H1 (cell line): ENCODE measurements at regions not wholly inside any gene's neighbourhood (a gene's known extent, or its start where the extent isn't known, plus 50 kb on each side); places are given as distances from the start of the nearest gene placed in this dataset.

Source experiments
- CTCF ChIA-PET: fragments of 300-600 bp; sonication (Branson Sonifier 250); formaldehyde crosslinking; loops from one replicate; lab custom pipeline; 2021; ENCODE audit not compliant: partially characterized antibody; lab: Charles Lee
- POLR2A ChIA-PET: fragments of 300-600 bp; sonication (Branson Sonifier 250); formaldehyde crosslinking; loops from one replicate; lab custom pipeline; 2021; ENCODE audit warnings: inconsistent platforms; ENCODE audit not compliant: partially characterized antibody; lab: Charles Lee
- DNase-seq, 2 experiments: peaks; one replicate each; pipeline versions ENCODE4 v3.0.0 to v3.0.0-alpha.2; 2010 to 2022; ENCODE audit warnings: low spot score in 2 of 2, low read depth in 1 of 2, mixed read lengths in 1 of 2
- FAIRE-seq: peaks from 2 replicates; lab custom pipeline; 2011; peaks lifted over from hg19 to GRCh38; lab: Jason Lieb, UNC
- H2AFZ ChIP-seq: 2 replicates; pipeline ENCODE4 v1.8.1; 2012; ENCODE audit warnings: low read length, inconsistent platforms
- H2AK5ac ChIP-seq: 2 replicates; pipeline ENCODE4 v1.6.1; 2013; ENCODE audit warnings: low read depth, low read length
- H2BK120ac ChIP-seq: replicated peaks from 2 replicates; pipeline ENCODE3; 2013; ENCODE audit warnings: low read depth, low read length, inconsistent platforms
- H2BK12ac ChIP-seq: 2 replicates; pipeline ENCODE4 v1.6.1; 2013; ENCODE audit warnings: low read depth, low read length
- H2BK15ac ChIP-seq: 2 replicates; pipeline ENCODE4 v1.6.1; 2013; ENCODE audit warnings: low read length
- H2BK20ac ChIP-seq: 2 replicates; pipeline ENCODE4 v1.6.1; 2013; ENCODE audit warnings: low read length
- H2BK5ac ChIP-seq: 2 replicates; pipeline ENCODE4 v1.6.1; 2013; ENCODE audit warnings: low read depth, low read length
- H3K14ac ChIP-seq: 2 replicates; pipeline ENCODE4 v1.6.1; 2013; ENCODE audit warnings: inconsistent platforms; ENCODE audit not compliant: insufficient read length
- H3K18ac ChIP-seq: 2 replicates; pipeline ENCODE4 v1.6.1; 2013; ENCODE audit warnings: low read length; ENCODE audit errors: extremely low read depth
- H3K23ac ChIP-seq: 2 replicates; pipeline ENCODE4 v1.6.1; 2013; ENCODE audit warnings: inconsistent platforms; ENCODE audit not compliant: insufficient read length
- H3K23me2 ChIP-seq: 2 replicates; pipeline ENCODE4 v1.6.1; 2013; ENCODE audit warnings: low read depth, low read length
- H3K27ac ChIP-seq: 2 replicates; pipeline ENCODE4 v1.6.1; 2011; ENCODE audit warnings: low read depth, low read length, inconsistent platforms
- H3K27me3 ChIP-seq, 4 experiments: replicated peaks in 1 of 4; 1 replicate in 1 of 4; 2 replicates in 3 of 4; pipeline versions ENCODE4 v1.6.1 to v1.8.1; 2011 to 2013; ENCODE audit warnings: low read length in 3 of 4, mild to moderate bottlenecking in 3 of 4, inconsistent platforms in 2 of 4, mixed read lengths in 2 of 4, moderate library complexity in 1 of 4; ENCODE audit not compliant: control insufficient read depth in 3 of 4, insufficient read depth in 3 of 4; ENCODE audit errors: extremely low read depth in 1 of 4
- H3K36me3 ChIP-seq, 4 experiments: 2 replicates each; pipeline versions ENCODE4 v1.6.1 to v1.8.1; 2011 to 2013; ENCODE audit warnings: mild to moderate bottlenecking in 4 of 4, low read length in 3 of 4, moderate library complexity in 2 of 4, control low read depth in 1 of 4, inconsistent platforms in 1 of 4; ENCODE audit not compliant: insufficient read depth in 4 of 4, control insufficient read depth in 2 of 4
- H3K4ac ChIP-seq: replicated peaks from 2 replicates; pipeline ENCODE3; 2013; ENCODE audit warnings: low read length, low read depth, mixed read lengths, inconsistent platforms; ENCODE audit not compliant: insufficient read length
- H3K4me1 ChIP-seq, 4 experiments: replicated peaks in 1 of 4; 1 replicate in 1 of 4; 2 replicates in 3 of 4; pipeline versions ENCODE4 v1.6.1 to v1.8.1; 2011 to 2013; ENCODE audit warnings: low read length in 3 of 4, inconsistent platforms in 2 of 4, mixed read lengths in 1 of 4; ENCODE audit not compliant: insufficient read depth in 4 of 4, control insufficient read depth in 3 of 4
- H3K4me2 ChIP-seq, 2 experiments: 2 replicates each; pipeline versions ENCODE4 v1.6.1 to v1.8.1; 2011 to 2013; ENCODE audit warnings: low read depth in 2 of 2, low read length in 2 of 2, control low read depth in 1 of 2, inconsistent platforms in 1 of 2, mild to moderate bottlenecking in 1 of 2; ENCODE audit not compliant: insufficient read depth in 1 of 2
- H3K4me3 ChIP-seq, 4 experiments: fragments of 200-600, 300-600 bp in 1 of 4; sonication (generic), shearing (Covaris generic), sonication (Bioruptor Twin) in 1 of 4; 2 replicates each; pipeline versions ENCODE4 v1.5.1 to v1.8.1; 2011 to 2016; ENCODE audit warnings: low read length in 4 of 4, low read depth in 3 of 4, control low read depth in 2 of 4, inconsistent platforms in 2 of 4, mild to moderate bottlenecking in 2 of 4, mixed read lengths in 1 of 4, moderate library complexity in 1 of 4; ENCODE audit not compliant: insufficient read depth in 2 of 4; ENCODE audit errors: extremely low read depth in 1 of 4
- H3K56ac ChIP-seq: replicated peaks from 2 replicates; pipeline ENCODE3; 2013; ENCODE audit warnings: low read depth, mild to moderate bottlenecking, mixed read lengths, low read length, inconsistent platforms; ENCODE audit not compliant: insufficient read length
- H3K79me1 ChIP-seq: 2 replicates; pipeline ENCODE4 v1.6.1; 2013; ENCODE audit warnings: low read depth, low read length, control low read depth
- H3K79me2 ChIP-seq, 2 experiments: 2 replicates each; pipeline versions ENCODE4 v1.6.1 to v1.8.1; 2012 to 2013; ENCODE audit warnings: low read length in 2 of 2, mild to moderate bottlenecking in 2 of 2, inconsistent platforms in 1 of 2; ENCODE audit not compliant: insufficient read depth in 2 of 2, control insufficient read depth in 1 of 2
- H3K9ac ChIP-seq, 4 experiments: replicated peaks in 1 of 4; 1 replicate in 1 of 4; 2 replicates in 3 of 4; pipeline versions ENCODE4 v1.6.1 to v1.8.1; 2011 to 2013; ENCODE audit warnings: low read depth in 3 of 4, low read length in 3 of 4, control low read depth in 2 of 4, mild to moderate bottlenecking in 2 of 4, moderate library complexity in 2 of 4, inconsistent platforms in 1 of 4; ENCODE audit errors: extremely low read depth in 1 of 4
- H3K9me3 ChIP-seq, 2 experiments: 2 replicates each; pipeline versions ENCODE4 v1.6.1 to v1.8.1; 2012 to 2013; ENCODE audit warnings: mild to moderate bottlenecking in 2 of 2, moderate library complexity in 2 of 2, control low read depth in 1 of 2, inconsistent platforms in 1 of 2, low read depth in 1 of 2, low read length in 1 of 2, mixed read lengths in 1 of 2; ENCODE audit not compliant: insufficient read depth in 2 of 2
- H4K20me1 ChIP-seq, 2 experiments: replicated peaks in 1 of 2; 2 replicates each; pipeline versions ENCODE3 to v1.8.1; 2011 to 2013; ENCODE audit warnings: inconsistent platforms in 2 of 2, low read length in 2 of 2, mild to moderate bottlenecking in 1 of 2; ENCODE audit not compliant: insufficient read depth in 2 of 2, control insufficient read depth in 1 of 2
- H4K5ac ChIP-seq: 2 replicates; pipeline ENCODE4 v1.6.1; 2013; ENCODE audit warnings: low read length, low read depth, mixed read lengths, inconsistent platforms; ENCODE audit not compliant: insufficient read length
- H4K8ac ChIP-seq: 2 replicates; pipeline ENCODE4 v1.8.0; 2013; ENCODE audit warnings: mild to moderate bottlenecking, moderate library complexity, low read length, inconsistent platforms; ENCODE audit not compliant: insufficient read depth; ENCODE audit errors: extremely low read depth
- H4K91ac ChIP-seq: replicated peaks from 2 replicates; pipeline ENCODE3; 2013; ENCODE audit warnings: low read length, mixed read lengths, inconsistent platforms; ENCODE audit not compliant: insufficient read length
- NRF1 ChIP-seq: IDR thresholded peaks from 2 replicates; pipeline ENCODE4 v1.6.1; 2011; ENCODE audit warnings: mild to moderate bottlenecking, low read depth, low read length, improper control_type of control experiment
- POU5F1 ChIP-seq: IDR thresholded peaks from 2 replicates; pipeline ENCODE4 v1.6.1; 2011; ENCODE audit warnings: low read depth, mild to moderate bottlenecking, low read length, moderate library complexity
- RFX5 ChIP-seq: IDR thresholded peaks from 2 replicates; pipeline ENCODE4 v1.6.1; 2011; ENCODE audit warnings: low read depth, low read length, improper control_type of control experiment, borderline replicate concordance
- WGBS, 2 experiments: shearing (Covaris generic) in 1 of 2; methylation state at CpG; one replicate each; pipeline versions ENCODE4 v1.1.6 to v1.1.7; 2013 to 2015; ENCODE audit warnings: low lambda C conversion rate in 2 of 2, mixed read lengths in 2 of 2, inconsistent platforms in 1 of 2, low coverage in 1 of 2, missing lambda C conversion rate in 1 of 2; ENCODE audit not compliant: insufficient replicate concordance in 2 of 2, insufficient coverage in 1 of 2, insufficient read length in 1 of 2; ENCODE audit errors: extremely low coverage in 1 of 2, missing lambda C conversion rate in 1 of 2; 5-methylcytosine and 5-hydroxymethylcytosine counted together
- TF ChIP-seq, protein P1 (sequence below): IDR thresholded peaks from 2 replicates; pipeline ENCODE4 v1.6.1; 2011; ENCODE audit warnings: low read depth, mild to moderate bottlenecking, low read length; ENCODE audit not compliant: insufficient read depth

DNA sequence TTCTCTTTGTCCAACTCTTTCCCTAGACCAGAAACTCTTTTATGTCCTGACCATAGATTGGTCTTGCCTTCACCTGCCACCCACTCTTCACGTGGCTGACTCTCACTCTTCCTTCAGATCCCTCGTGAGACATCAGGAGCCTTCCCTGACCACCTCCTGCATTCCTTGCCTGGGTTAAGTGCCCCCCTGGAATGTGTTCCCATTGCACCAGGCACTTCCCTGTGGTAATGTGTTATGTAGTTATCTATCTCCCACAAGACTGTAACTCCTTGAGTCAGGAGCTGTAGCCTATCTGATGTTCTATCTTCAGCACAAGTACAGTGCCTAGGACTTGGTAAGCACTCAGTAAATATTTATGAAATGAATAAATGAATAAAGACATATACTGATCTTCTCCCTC, 111.2 kb upstream of the CTTNBP2NL start:
- Histone ChIP-seq H3K23ac (no peak overlapping the region), H2BK20ac (no peak overlapping the region), H3K4me2 (no peak overlapping the region), H4K20me1 (no peaks in the 10 kb centered on the region), H3K18ac (no peak overlapping the region), H3K23me2 (no peaks in the 10 kb centered on the region), H2BK15ac (no peak overlapping the region), H3K27me3 (no peaks in the 10 kb centered on the region), H2BK120ac (no peak overlapping the region), H4K5ac (no peak overlapping the region), H3K14ac (no peak overlapping the region), H3K9ac (no peak overlapping the region), H3K9me3 (no peaks in the 10 kb centered on the region; a peak in 1 of 4 replicates), H3K56ac (no peak overlapping the region), H3K27ac (no peak overlapping the region), H2AFZ (no peak overlapping the region), H3K4me3 (no peak overlapping the region), H3K79me2 (no peaks in the 10 kb centered on the region), H4K91ac (no peak overlapping the region), H3K36me3 (no peaks in the 10 kb centered on the region), H3K4me1 (no peaks in the 10 kb centered on the region), H3K4ac (no peak overlapping the region), H4K8ac (no peak overlapping the region), H3K79me1 (no peaks in the 10 kb centered on the region), H2BK12ac (no peak overlapping the region), H2BK5ac (no peak overlapping the region), H2AK5ac (no peak overlapping the region)
- WGBS, 2 experiments = 81% methylated on average over 2 of the region's 2 CpGs; no CpG with 5 or more reads in 1 of the 2 experiments
- ChIA-PET POLR2A (no interaction called here), CTCF (interaction anchor here (0.5 to 1.5 kb wide), 3 partner anchors 14 to 94 kb away, joined by 3 read pairs; no protein-coding TSS in a partner anchor)
- FAIRE-seq (no peak), DNase-seq (no peak)
- TF ChIP-seq, protein P1, sequence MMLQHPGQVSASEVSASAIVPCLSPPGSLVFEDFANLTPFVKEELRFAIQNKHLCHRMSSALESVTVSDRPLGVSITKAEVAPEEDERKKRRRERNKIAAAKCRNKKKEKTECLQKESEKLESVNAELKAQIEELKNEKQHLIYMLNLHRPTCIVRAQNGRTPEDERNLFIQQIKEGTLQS = no peak
- no peak for TF ChIP-seq RFX5
- no peak for TF ChIP-seq NRF1
- no peak for TF ChIP-seq POU5F1
